ENCODE measurements at regions not wholly inside any gene's neighbourhood (a gene's known extent, or its start where the extent isn't known, plus 50 kb on each side); places are given as distances from the start of the nearest gene placed in this dataset.

GRCh38 chr14:106826833-106827369, 1300.5 kb downstream of the TMEM121 start:
- no peak overlapping the region for H3K4me3 ChIP-seq (ENCODE audit: control extremely low read depth in 1 of 5, extremely low read depth in 1 of 5, insufficient read depth in 1 of 5, low read depth in 2 of 5, low read length in 4 of 5)
- DNase-seq (no peak), ATAC-seq (ENCODE audit: low read depth) (no peak)
- H4K20me1 ChIP-seq (ENCODE audit: control insufficient read depth, insufficient read depth, low read length, poor library complexity, severe bottlenecking) = no peaks in the 10 kb centered on the region
- H3K27ac ChIP-seq (ENCODE audit: low read length in 2 of 2) = no peak overlapping the region
- peaks cover 0 to 13% (median 0%) of the 10 kb centered on the region in 3 donors for H3K9me3 ChIP-seq (ENCODE audit: control extremely low read depth in 1 of 3, control insufficient read depth in 2 of 3, insufficient read depth in 1 of 3, low read length in 2 of 3)
- 36% methylated on average over 2 of the region's 4 CpGs for WGBS (ENCODE audit: insufficient coverage)
- no peaks in the 10 kb centered on the region for H3K9me3 Mint-ChIP-seq (ENCODE audit: insufficient read depth)
- no peak overlapping the region for H3K27ac Mint-ChIP-seq
- H3K27me3 Mint-ChIP-seq = no peaks in the 10 kb centered on the region
- ChIA-PET POLR2A (no interaction called here), CTCF (interaction anchor here (1.9 kb wide), 1 partner anchor 46 kb away, joined by 6 read pairs; no protein-coding TSS in a partner anchor)
- H2AFZ ChIP-seq (ENCODE audit: insufficient read depth, low read depth, low read length, poor library complexity, severe bottlenecking) = no peak overlapping the region
- no peaks in the 10 kb centered on the region for H3K36me3 ChIP-seq (replicated peaks in 1 of 2; ENCODE audit: control extremely low read depth in 1 of 2, control insufficient read depth in 1 of 2, extremely low read depth in 1 of 2, insufficient read depth in 2 of 2, low read length in 1 of 2)
- H3K27me3 ChIP-seq (replicated peaks in 1 of 4; ENCODE audit: control extremely low read depth in 1 of 4, control insufficient read depth in 3 of 4, insufficient read depth in 4 of 4, low read length in 3 of 4) = no peaks in the 10 kb centered on the region
- H3K4me1 Mint-ChIP-seq = peaks cover 12% of the 10 kb centered on the region
- no peaks in the 10 kb centered on the region for H3K79me2 ChIP-seq (ENCODE audit: control insufficient read depth, insufficient read depth, low read length)
- H3K4me1 ChIP-seq (ENCODE audit: control insufficient read depth in 2 of 2, insufficient read depth in 2 of 2, low read length in 2 of 2) = no peaks in the 10 kb centered on the region
- no peak overlapping the region for H3K9ac ChIP-seq (ENCODE audit: low read length)
- intact Hi-C loops (cut with micrococcal nuclease) = no loop called here
- TF ChIP-seq EZH2 (IDR thresholded peaks at IDR 0.05; ENCODE audit: borderline replicate concordance, insufficient read depth, low read depth, low read length, poor library complexity, severe bottlenecking) = no peak
- TF ChIP-seq CTCF (IDR thresholded peaks at IDR 0.05) = no peak
- H3K4me3 Mint-ChIP-seq = no peak overlapping the region
- H3K4me2 ChIP-seq (replicated peaks; ENCODE audit: low read depth, low read length, poor library complexity, severe bottlenecking) = no peak overlapping the region

- Mint-ChIP-seq H3K4me1 (peaks cover 12% of the 10 kb centered on the region), H3K4me3 (no peak overlapping the region), H3K27me3 (no peaks in the 10 kb centered on the region), H3K9me3 (ENCODE audit: insufficient read depth) (no peaks in the 10 kb centered on the region), H3K27ac (no peak overlapping the region)
- CTCF ChIA-PET = interaction anchor here (1.0 to 3.8 kb wide), 19 partner anchors 9 to 169 kb away, joined by 3 to 74 read pairs (median 7); no protein-coding TSS in a partner anchor
- Histone ChIP-seq H3K9ac (ENCODE audit: low read length) (no peak overlapping the region), H3K36me3 (replicated peaks in 1 of 2; ENCODE audit: control extremely low read depth in 1 of 2, control insufficient read depth in 1 of 2, extremely low read depth in 1 of 2, insufficient read depth in 2 of 2, low read length in 1 of 2) (no peaks in the 10 kb centered on the region), H3K4me3 (ENCODE audit: control extremely low read depth in 1 of 5, extremely low read depth in 1 of 5, insufficient read depth in 1 of 5, low read depth in 2 of 5, low read length in 4 of 5) (no peak overlapping the region), H3K27me3 (replicated peaks in 1 of 4; ENCODE audit: control extremely low read depth in 1 of 4, control insufficient read depth in 3 of 4, insufficient read depth in 4 of 4, low read length in 3 of 4) (no peaks in the 10 kb centered on the region), H3K9me3 (ENCODE audit: control extremely low read depth in 1 of 3, control insufficient read depth in 2 of 3, insufficient read depth in 1 of 3, low read length in 2 of 3) (peaks cover 0 to 13% (median 0%) of the 10 kb centered on the region in 3 donors), H3K79me2 (ENCODE audit: control insufficient read depth, insufficient read depth, low read length) (no peaks in the 10 kb centered on the region), H3K4me1 (ENCODE audit: control insufficient read depth in 2 of 2, insufficient read depth in 2 of 2, low read length in 2 of 2) (no peaks in the 10 kb centered on the region), H3K4me2 (replicated peaks; ENCODE audit: low read depth, low read length, poor library complexity, severe bottlenecking) (no peak overlapping the region), H2AFZ (ENCODE audit: insufficient read depth, low read depth, low read length, poor library complexity, severe bottlenecking) (no peak overlapping the region), H4K20me1 (ENCODE audit: control insufficient read depth, insufficient read depth, low read length, poor library complexity, severe bottlenecking) (no peaks in the 10 kb centered on the region), H3K27ac (ENCODE audit: low read length in 2 of 2) (no peak overlapping the region)
- 71% methylated on average over 11 of the region's 11 CpGs for WGBS (ENCODE audit: insufficient coverage)
- ATAC-seq (ENCODE audit: low read depth) = peak; percentile 54
- POLR2A ChIA-PET = interaction anchor here (1.0 to 1.6 kb wide), 2 partner anchors 13 to 42 kb away, joined by 3 read pairs; no protein-coding TSS in a partner anchor
- peak; percentile 78 for DNase-seq
- TF ChIP-seq CTCF (IDR thresholded peaks at IDR 0.05) (peak; percentile 58), EZH2 (IDR thresholded peaks at IDR 0.05; ENCODE audit: borderline replicate concordance, insufficient read depth, low read depth, low read length, poor library complexity, severe bottlenecking) (no peak)
- intact Hi-C loops (cut with micrococcal nuclease) = loop anchor here (2.0 kb wide), 1 partner anchor 13 kb away; no protein-coding TSS in a partner anchor
These were observed 1304.9 kb downstream of the TMEM121 start for GRCh38 chr14:106831322-106831720.
